ENCODE measurements at regions not wholly inside any gene's neighbourhood (a gene's known extent, or its start where the extent isn't known, plus 50 kb on each side); places are given as distances from the start of the nearest gene placed in this dataset.
"Not testable (repeated sequence)": the region's sequence is repeated elsewhere in the genome, so short reads cannot be mapped to it uniquely, and the experiment has no call there.

DNA sequence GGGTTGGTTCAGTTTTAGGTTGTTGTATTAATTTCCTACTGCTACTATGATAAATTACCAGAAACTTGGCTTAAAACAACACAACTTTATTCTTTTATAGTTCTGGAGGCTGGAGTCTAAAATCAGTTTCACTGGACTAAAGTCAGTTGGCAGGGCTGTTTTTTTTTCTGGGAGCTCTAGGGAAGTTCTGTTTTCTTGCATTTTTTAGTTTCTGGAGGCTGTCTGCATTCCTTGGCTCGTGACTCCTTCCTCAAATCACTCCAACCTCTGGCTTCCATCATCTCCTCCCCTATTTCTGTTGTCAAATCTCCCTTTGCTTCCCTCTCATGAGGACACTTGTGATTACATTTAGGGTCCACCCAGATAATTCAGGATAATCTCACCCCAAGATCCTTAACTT lies 51.3 kb upstream of the SUB1 start:
- H3K4me3 ChIP-seq: no peak overlapping the region
- no peaks in the 10 kb centered on the region for H3K27me3 ChIP-seq (ENCODE audit: low read depth)
- no peaks in the 10 kb centered on the region for H3K4me1 ChIP-seq
- in situ Hi-C loops (cut with MboI; ENCODE audit: low sequenced_read_pairs): no loop called here
- DNase-seq (ENCODE audit: low spot score in 2 of 2): no peak
- H3K9me3 ChIP-seq: no peaks in the 10 kb centered on the region
- H3K36me3 ChIP-seq (replicated peaks): no peaks in the 10 kb centered on the region

- no peaks in the 10 kb centered on the region for H3K36me3 ChIP-seq (replicated peaks)
- H3K4me3 ChIP-seq: no peak overlapping the region
- no peaks in the 10 kb centered on the region for H3K27me3 ChIP-seq (ENCODE audit: low read depth)
- in situ Hi-C loops (cut with MboI; ENCODE audit: low sequenced_read_pairs): no loop called here
- DNase-seq (ENCODE audit: low spot score in 2 of 2): no peak
- H3K9me3 ChIP-seq: no peaks in the 10 kb centered on the region
- no peaks in the 10 kb centered on the region for H3K4me1 ChIP-seq
Measured at GRCh38 chr5:32531885-32532520, 53.4 kb upstream of the SUB1 start.

DNA sequence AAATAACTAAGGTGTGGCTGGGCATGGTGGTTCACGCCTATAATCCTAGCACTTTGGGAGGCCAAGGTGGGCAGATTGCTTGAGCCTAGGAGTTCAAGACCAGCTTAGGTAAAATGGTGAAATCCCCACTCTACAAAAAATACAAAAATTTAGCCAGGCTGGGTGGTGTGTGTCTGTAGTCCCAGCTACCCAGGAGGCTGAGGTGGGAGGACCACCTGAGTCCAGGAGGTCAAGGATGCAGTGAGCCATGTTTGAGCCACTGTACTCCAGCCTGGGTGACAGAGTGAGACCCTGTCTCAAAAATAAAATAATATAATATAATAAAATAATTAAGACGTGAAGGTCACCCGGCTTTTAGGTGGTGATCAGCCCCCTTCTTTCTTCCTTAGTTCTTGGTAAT lies 58.0 kb upstream of the SUB1 start:
- DNase-seq (ENCODE audit: low spot score in 2 of 2); in situ Hi-C loops (cut with MboI; ENCODE audit: low sequenced_read_pairs); H3K27me3 ChIP-seq (ENCODE audit: low read depth); H3K4me3 ChIP-seq; H3K4me1 ChIP-seq; H3K36me3 ChIP-seq (replicated peaks); H3K9me3 ChIP-seq: not testable (repeated sequence)

DNA sequence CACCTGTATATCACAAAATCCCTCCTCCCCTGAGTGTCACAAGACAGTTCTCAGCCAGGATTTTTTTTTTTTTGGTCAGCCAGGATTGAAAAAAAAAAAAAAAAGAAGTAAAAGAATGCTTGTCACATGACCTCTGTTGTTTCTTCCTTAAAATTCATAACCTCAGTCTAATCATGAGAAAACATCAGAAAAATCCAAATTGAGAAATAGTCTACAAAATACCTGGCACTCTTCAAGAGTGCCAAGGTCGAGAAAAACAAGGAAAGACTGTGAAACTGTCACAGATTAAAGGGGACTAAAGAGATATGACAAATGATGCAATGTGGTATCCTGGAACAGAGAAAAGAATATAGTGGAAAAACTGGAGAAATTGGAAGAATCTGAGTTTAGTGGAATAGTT lies 58.5 kb upstream of the SUB1 start:
- H3K27me3 ChIP-seq (ENCODE audit: low read depth): no peaks in the 10 kb centered on the region
- H3K9me3 ChIP-seq: no peaks in the 10 kb centered on the region
- no peaks in the 10 kb centered on the region for H3K36me3 ChIP-seq (replicated peaks)
- no peaks in the 10 kb centered on the region for H3K4me1 ChIP-seq
- in situ Hi-C loops (cut with MboI; ENCODE audit: low sequenced_read_pairs): no loop called here
- no peak overlapping the region for H3K4me3 ChIP-seq
- no peak for DNase-seq (ENCODE audit: low spot score in 2 of 2)

- Histone ChIP-seq H3K9me3 (no peaks in the 10 kb centered on the region), H3K4me3 (no peak overlapping the region), H3K36me3 (replicated peaks) (no peaks in the 10 kb centered on the region), H3K4me1 (no peaks in the 10 kb centered on the region), H3K27me3 (ENCODE audit: low read depth) (no peaks in the 10 kb centered on the region)
- DNase-seq (ENCODE audit: low spot score in 2 of 2): no peak
- in situ Hi-C loops (cut with MboI; ENCODE audit: low sequenced_read_pairs): no loop called here
Measured at GRCh38 chr5:32523625-32524024, 61.7 kb upstream of the SUB1 start.

- Histone ChIP-seq H3K4me3 (no peak overlapping the region), H3K36me3 (replicated peaks) (no peaks in the 10 kb centered on the region), H3K27me3 (ENCODE audit: low read depth) (no peaks in the 10 kb centered on the region), H3K9me3 (no peaks in the 10 kb centered on the region), H3K4me1 (no peaks in the 10 kb centered on the region)
- in situ Hi-C loops (cut with MboI; ENCODE audit: low sequenced_read_pairs): no loop called here
- DNase-seq (ENCODE audit: low spot score in 2 of 2): no peak
Measured at GRCh38 chr5:32522429-32523143, 62.8 kb upstream of the SUB1 start.

DNA sequence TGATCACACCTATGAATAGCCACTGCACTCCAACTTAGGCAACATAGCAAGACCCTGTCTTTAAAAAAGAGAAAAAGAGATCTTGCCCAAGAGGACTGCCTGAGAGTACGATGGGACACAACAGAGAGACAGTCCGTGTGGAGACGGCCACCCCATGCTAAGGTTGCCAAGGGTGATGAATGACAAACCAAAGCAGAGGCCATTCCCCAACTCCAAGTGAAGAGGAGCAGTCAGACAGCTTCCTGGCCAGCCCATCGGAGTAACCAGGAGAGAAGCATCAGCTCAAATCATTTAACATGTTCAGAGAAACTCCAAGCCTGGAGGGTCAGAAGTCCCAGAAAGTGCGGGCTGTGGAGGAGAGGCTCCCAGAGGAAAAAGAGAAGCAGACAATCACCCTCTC lies 63.9 kb upstream of the SUB1 start:
- no peaks in the 10 kb centered on the region for H3K4me1 ChIP-seq
- no peaks in the 10 kb centered on the region for H3K27me3 ChIP-seq (ENCODE audit: low read depth)
- H3K36me3 ChIP-seq (replicated peaks): no peaks in the 10 kb centered on the region
- H3K4me3 ChIP-seq: no peak overlapping the region
- in situ Hi-C loops (cut with MboI; ENCODE audit: low sequenced_read_pairs): no loop called here
- DNase-seq (ENCODE audit: low spot score in 2 of 2): no peak
- H3K9me3 ChIP-seq: no peaks in the 10 kb centered on the region

DNA sequence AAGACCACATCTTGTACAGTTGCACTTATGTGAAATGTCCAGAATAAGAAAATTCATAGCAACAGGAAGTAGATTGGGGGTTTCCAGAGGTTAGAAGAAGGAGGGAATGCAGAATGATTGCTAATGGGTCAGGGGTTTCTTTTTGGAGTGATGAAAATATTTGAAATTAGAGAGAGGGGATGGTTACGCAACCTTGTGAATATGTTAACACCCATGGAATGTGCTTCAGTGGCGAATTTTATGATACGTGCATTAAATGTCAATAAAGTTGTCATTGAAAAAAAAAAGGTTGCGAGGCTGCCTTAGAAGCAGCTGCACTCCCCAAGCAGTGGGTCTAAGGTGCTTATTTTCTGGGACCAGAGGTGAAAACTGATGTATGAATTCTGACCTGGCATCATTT lies 64.4 kb upstream of the SUB1 start:
- no peaks in the 10 kb centered on the region for H3K36me3 ChIP-seq (replicated peaks)
- in situ Hi-C loops (cut with MboI; ENCODE audit: low sequenced_read_pairs): no loop called here
- no peak for DNase-seq (ENCODE audit: low spot score in 2 of 2)
- no peaks in the 10 kb centered on the region for H3K4me1 ChIP-seq
- no peak overlapping the region for H3K4me3 ChIP-seq
- H3K9me3 ChIP-seq: no peaks in the 10 kb centered on the region
- no peaks in the 10 kb centered on the region for H3K27me3 ChIP-seq (ENCODE audit: low read depth)

- in situ Hi-C loops (cut with MboI; ENCODE audit: low sequenced_read_pairs): no loop called here
- H3K9me3 ChIP-seq: no peaks in the 10 kb centered on the region
- H3K4me3 ChIP-seq: no peak overlapping the region
- no peaks in the 10 kb centered on the region for H3K36me3 ChIP-seq (replicated peaks)
- H3K4me1 ChIP-seq: no peaks in the 10 kb centered on the region
- no peak for DNase-seq (ENCODE audit: low spot score in 2 of 2)
- H3K27me3 ChIP-seq (ENCODE audit: low read depth): no peaks in the 10 kb centered on the region
Measured at GRCh38 chr5:32520356-32520755, 65.0 kb upstream of the SUB1 start.

DNA sequence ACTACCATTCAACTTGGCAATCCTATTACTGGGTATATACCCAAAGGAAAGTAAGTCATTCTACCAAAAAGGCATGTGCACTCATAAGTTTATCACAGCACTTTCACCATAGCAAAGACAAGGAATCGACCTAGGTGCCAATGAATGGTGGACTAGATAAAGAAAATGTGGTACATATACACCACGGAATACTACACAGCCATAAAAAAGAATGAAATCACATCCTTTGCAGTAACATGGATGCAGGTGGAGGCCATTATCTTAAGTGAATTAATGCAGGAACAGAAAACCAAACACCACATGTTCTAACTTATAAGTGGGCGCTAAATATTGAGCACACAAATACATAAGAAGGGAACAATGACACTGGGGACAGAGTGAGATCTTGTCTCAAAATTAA lies 65.8 kb upstream of the SUB1 start:
- in situ Hi-C loops (cut with MboI; ENCODE audit: low sequenced_read_pairs): no loop called here
- H3K4me3 ChIP-seq: no peak overlapping the region
- H3K27me3 ChIP-seq (ENCODE audit: low read depth): no peaks in the 10 kb centered on the region
- no peaks in the 10 kb centered on the region for H3K4me1 ChIP-seq
- no peak for DNase-seq (ENCODE audit: low spot score in 2 of 2)
- no peaks in the 10 kb centered on the region for H3K9me3 ChIP-seq
- no peaks in the 10 kb centered on the region for H3K36me3 ChIP-seq (replicated peaks)

DNA sequence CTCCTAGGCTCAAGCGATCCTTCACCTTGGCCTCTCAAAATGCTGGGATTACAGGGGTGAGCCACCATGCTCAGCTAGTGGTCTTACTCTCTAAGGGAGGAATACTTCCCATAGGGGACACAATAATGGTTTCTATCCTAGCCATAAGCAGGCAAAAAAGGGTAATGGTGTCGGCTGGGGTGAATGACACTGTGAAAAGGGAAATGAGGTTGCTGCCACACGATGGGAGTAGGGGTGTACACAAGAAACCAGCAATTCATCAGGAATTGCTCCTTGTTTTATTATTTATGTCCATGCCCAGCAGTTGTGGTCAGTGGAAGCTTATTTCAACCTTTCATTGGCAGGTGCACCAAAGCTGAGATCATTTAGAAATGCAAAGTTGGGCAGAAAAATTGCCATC lies 70.3 kb upstream of the ZFR start:
- Histone ChIP-seq H3K9me3 (no peaks in the 10 kb centered on the region), H3K4me3 (no peak overlapping the region), H3K4me1 (no peaks in the 10 kb centered on the region), H3K36me3 (replicated peaks) (no peaks in the 10 kb centered on the region), H3K27me3 (ENCODE audit: low read depth) (no peaks in the 10 kb centered on the region)
- in situ Hi-C loops (cut with MboI; ENCODE audit: low sequenced_read_pairs): no loop called here
- no peak for DNase-seq (ENCODE audit: low spot score in 2 of 2)

GRCh38 chr5:32512926-32513325 lies 68.4 kb upstream of the ZFR start:
- no peaks in the 10 kb centered on the region for H3K4me1 ChIP-seq
- H3K36me3 ChIP-seq (replicated peaks): no peaks in the 10 kb centered on the region
- no peak overlapping the region for H3K4me3 ChIP-seq
- DNase-seq (ENCODE audit: low spot score in 2 of 2): no peak
- no peaks in the 10 kb centered on the region for H3K27me3 ChIP-seq (ENCODE audit: low read depth)
- in situ Hi-C loops (cut with MboI; ENCODE audit: low sequenced_read_pairs): no loop called here
- no peaks in the 10 kb centered on the region; the same call in 1 of the 2 replicates for H3K9me3 ChIP-seq

GRCh38 chr5:32511776-32512374 lies 67.3 kb upstream of the ZFR start:
- no peak for DNase-seq (ENCODE audit: low spot score in 2 of 2)
- H3K27me3 ChIP-seq (ENCODE audit: low read depth): no peaks in the 10 kb centered on the region

DNA sequence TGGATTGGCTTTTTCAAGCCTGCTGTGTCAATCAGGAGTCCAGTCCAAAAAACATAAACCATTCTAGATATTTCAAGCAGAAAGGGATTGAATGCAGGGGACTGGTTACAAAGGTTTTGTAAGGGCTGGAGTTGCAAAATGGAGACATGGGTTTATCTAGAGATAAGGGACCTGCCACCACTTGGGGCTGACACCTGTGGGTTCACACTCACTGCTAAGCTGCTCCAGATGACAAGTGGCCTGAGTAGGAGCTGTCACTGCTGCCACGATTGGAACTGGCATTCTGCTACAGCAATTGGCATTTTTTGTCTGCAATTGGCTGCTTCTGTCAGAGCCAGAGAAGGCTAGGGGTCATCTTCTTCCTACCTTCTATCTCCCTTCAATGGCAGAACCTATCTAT lies 66.3 kb upstream of the ZFR start:
- H3K4me1 ChIP-seq: no peaks in the 10 kb centered on the region
- in situ Hi-C loops (cut with MboI; ENCODE audit: low sequenced_read_pairs): no loop called here
- H3K9me3 ChIP-seq: no peaks in the 10 kb centered on the region; the same call in 1 of the 2 replicates
- no peaks in the 10 kb centered on the region for H3K36me3 ChIP-seq (replicated peaks)
- no peak for DNase-seq (ENCODE audit: low spot score in 2 of 2)
- H3K4me3 ChIP-seq: no peak overlapping the region
- no peaks in the 10 kb centered on the region for H3K27me3 ChIP-seq (ENCODE audit: low read depth)

More at GRCh38 chr5:32511776-32512374, 67.3 kb upstream of the ZFR start:
- Histone ChIP-seq H3K36me3 (replicated peaks) (no peaks in the 10 kb centered on the region), H3K4me3 (no peak overlapping the region), H3K9me3 (no peaks in the 10 kb centered on the region; the same call in 1 of the 2 replicates), H3K4me1 (no peaks in the 10 kb centered on the region)
- in situ Hi-C loops (cut with MboI; ENCODE audit: low sequenced_read_pairs): no loop called here
